ENCODE measurements at regions not wholly inside any gene's neighbourhood (a gene's known extent, or its start where the extent isn't known, plus 50 kb on each side); places are given as distances from the start of the nearest gene placed in this dataset.

DNA sequence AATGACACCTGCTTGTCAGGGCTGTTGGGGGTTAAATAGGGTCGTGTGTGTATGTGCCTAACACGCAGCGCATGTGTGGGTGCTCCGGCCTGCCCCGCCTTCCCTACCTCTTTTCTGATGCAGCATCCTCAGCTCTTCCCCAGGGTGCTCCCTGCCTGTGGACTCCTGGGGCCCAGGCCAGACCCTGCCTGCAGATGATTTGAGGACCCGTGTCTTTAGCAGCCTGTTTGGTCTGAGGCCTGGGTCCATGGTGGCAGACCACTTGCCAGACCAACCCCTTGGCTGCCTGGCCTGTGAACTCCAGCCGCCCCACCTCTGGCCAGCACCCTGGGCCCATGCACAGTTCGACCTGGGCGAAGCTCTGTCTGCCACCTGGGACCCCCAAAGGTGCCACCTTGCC lies 57.0 kb upstream of the SIM2 start:
- Histone ChIP-seq H3K9me3 (peaks cover 13% of the 10 kb centered on the region), H3K4me3 (ENCODE audit: low read depth, low read length) (no peak overlapping the region), H3K27me3 (replicated peaks; ENCODE audit: control insufficient read depth, insufficient read depth, low read length) (no peaks in the 10 kb centered on the region), H3K4me1 (peaks cover 13% of the 10 kb centered on the region), H3K36me3 (ENCODE audit: control insufficient read depth, insufficient read depth, low read length) (no peaks in the 10 kb centered on the region)
- Mint-ChIP-seq H3K36me3 (ENCODE audit: insufficient read depth, unreplicated experiment) (peaks cover 8% of the 10 kb centered on the region), H3K9me3 (ENCODE audit: unreplicated experiment) (peaks cover 16% of the 10 kb centered on the region), H3K27ac (ENCODE audit: unreplicated experiment) (no peak overlapping the region), H3K4me1 (ENCODE audit: low read depth, unreplicated experiment) (peaks cover 20% of the 10 kb centered on the region), H3K27me3 (ENCODE audit: insufficient read depth, unreplicated experiment) (no peaks in the 10 kb centered on the region), H3K4me3 (ENCODE audit: unreplicated experiment) (no peak overlapping the region)
- ChIA-PET POLR2A (no interaction called here), CTCF (no interaction called here)
- TF ChIP-seq, protein P1, sequence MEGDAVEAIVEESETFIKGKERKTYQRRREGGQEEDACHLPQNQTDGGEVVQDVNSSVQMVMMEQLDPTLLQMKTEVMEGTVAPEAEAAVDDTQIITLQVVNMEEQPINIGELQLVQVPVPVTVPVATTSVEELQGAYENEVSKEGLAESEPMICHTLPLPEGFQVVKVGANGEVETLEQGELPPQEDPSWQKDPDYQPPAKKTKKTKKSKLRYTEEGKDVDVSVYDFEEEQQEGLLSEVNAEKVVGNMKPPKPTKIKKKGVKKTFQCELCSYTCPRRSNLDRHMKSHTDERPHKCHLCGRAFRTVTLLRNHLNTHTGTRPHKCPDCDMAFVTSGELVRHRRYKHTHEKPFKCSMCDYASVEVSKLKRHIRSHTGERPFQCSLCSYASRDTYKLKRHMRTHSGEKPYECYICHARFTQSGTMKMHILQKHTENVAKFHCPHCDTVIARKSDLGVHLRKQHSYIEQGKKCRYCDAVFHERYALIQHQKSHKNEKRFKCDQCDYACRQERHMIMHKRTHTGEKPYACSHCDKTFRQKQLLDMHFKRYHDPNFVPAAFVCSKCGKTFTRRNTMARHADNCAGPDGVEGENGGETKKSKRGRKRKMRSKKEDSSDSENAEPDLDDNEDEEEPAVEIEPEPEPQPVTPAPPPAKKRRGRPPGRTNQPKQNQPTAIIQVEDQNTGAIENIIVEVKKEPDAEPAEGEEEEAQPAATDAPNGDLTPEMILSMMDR (IDR thresholded peaks at IDR 0.05; ENCODE audit: insufficient read depth in 1 of 2, low read depth in 1 of 2, low read length in 1 of 2, severe bottlenecking in 1 of 2, unreplicated experiment in 1 of 2): no peak
- DNase-seq: no peak
- intact Hi-C loops (cut with micrococcal nuclease; ENCODE audit: unreplicated experiment): loop anchor here (5.0 kb wide), 1 partner anchor 105 kb away; no protein-coding TSS in a partner anchor
- no TSS peak for BruUV-seq (replicated peaks)

DNA sequence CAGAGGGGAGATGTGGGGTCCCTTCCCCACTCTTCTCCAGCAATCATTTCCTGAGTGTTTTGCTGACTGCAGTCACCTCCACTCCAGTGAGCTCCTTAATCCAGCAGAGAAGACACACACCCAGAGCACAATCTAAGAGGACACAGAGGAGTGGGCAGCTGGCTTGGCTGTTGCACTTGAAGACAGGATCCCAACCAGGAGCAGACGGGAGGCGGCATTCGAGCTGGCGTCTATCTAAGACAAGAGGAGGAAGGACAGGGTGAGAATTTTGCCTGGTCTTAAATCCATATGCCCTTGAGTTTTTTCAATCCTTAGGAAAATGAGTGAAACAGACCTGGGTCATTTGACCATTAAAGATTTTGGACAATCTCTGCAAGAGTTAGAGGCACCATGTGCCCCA lies 56.1 kb upstream of the SIM2 start:
- H3K4me1 ChIP-seq: peaks cover 20% of the 10 kb centered on the region
- H3K4me1 Mint-ChIP-seq (ENCODE audit: low read depth, unreplicated experiment): peaks cover 28% of the 10 kb centered on the region
- no peak overlapping the region for H3K27ac Mint-ChIP-seq (ENCODE audit: unreplicated experiment)

DNA sequence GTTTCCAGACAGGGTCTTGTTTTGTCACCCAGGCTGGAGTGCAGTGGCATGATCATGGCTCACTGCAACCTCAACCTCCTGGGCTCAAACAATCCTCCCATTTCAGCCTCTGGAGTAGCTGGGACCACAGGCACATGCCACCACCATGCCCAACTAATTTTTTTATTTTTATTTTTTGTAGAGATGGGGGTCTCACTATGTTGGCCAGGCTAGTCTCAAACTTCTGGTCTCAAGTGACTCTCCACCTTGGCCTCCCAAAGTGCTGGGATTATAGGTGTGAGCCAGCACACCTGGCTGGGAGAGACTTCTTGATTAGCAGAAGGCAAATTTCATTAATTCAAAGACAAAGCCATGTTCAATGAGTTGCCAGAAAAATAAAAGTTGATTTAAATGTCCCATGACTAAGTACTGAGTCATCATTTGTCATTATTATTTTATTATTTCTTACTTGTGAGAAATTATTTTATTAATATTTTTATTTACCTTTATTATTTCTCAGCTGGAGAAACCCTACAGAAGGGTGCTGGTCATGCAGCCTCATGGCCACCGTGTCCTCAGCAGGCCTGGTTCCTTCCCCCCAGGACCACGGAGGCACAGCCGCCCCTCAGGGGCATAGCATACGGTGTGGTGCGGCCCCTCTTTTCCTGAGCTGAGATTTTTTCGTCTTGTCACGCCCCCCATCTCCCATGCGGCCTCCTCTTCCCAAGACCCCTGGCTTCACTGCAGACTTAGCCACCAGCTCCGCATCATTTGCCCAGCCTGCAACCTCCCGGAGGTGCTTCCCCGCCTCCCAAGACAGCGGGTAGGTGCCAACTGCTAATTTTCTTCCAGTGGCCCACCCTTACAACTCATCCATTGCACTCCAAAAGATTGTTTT lies 55.3 kb upstream of the SIM2 start:
- H3K4me1 ChIP-seq: peaks cover 24% of the 10 kb centered on the region
- H3K4me3 ChIP-seq (ENCODE audit: low read depth, low read length): no peak overlapping the region
- no peak overlapping the region for H3K27ac Mint-ChIP-seq (ENCODE audit: unreplicated experiment)
- intact Hi-C loops (cut with micrococcal nuclease; ENCODE audit: unreplicated experiment): loop anchor here (5.0 kb wide), 1 partner anchor 104 kb away; no protein-coding TSS in a partner anchor
- H3K36me3 Mint-ChIP-seq (ENCODE audit: insufficient read depth, unreplicated experiment): peaks cover 8% of the 10 kb centered on the region
- no peak overlapping the region for H3K4me3 Mint-ChIP-seq (ENCODE audit: unreplicated experiment)
- peaks cover 15% of the 10 kb centered on the region for H3K9me3 ChIP-seq
- H3K27me3 Mint-ChIP-seq (ENCODE audit: insufficient read depth, unreplicated experiment): no peaks in the 10 kb centered on the region
- DNase-seq: no peak
- TF ChIP-seq, protein P1 (IDR thresholded peaks at IDR 0.05; ENCODE audit: insufficient read depth in 1 of 2, low read depth in 1 of 2, low read length in 1 of 2, severe bottlenecking in 1 of 2, unreplicated experiment in 1 of 2): no peak
- H3K27me3 ChIP-seq (replicated peaks; ENCODE audit: control insufficient read depth, insufficient read depth, low read length): no peaks in the 10 kb centered on the region; the same call in 1 of the 2 replicates
- H3K4me1 Mint-ChIP-seq (ENCODE audit: low read depth, unreplicated experiment): peaks cover 30% of the 10 kb centered on the region
- CTCF ChIA-PET: no interaction called here
- POLR2A ChIA-PET: interaction anchor here (0.6 kb wide), 1 partner anchor 320 kb away, joined by 3 read pairs; no protein-coding TSS in a partner anchor
- H3K9me3 Mint-ChIP-seq (ENCODE audit: unreplicated experiment): peaks cover 7% of the 10 kb centered on the region
- H3K36me3 ChIP-seq (ENCODE audit: control insufficient read depth, insufficient read depth, low read length): no peaks in the 10 kb centered on the region
- BruUV-seq (replicated peaks): no TSS peak

More for the DNA sequence above, 56.1 kb upstream of the SIM2 start:
- H3K36me3 Mint-ChIP-seq (ENCODE audit: insufficient read depth, unreplicated experiment): peaks cover 8% of the 10 kb centered on the region
- no peak overlapping the region for H3K4me3 Mint-ChIP-seq (ENCODE audit: unreplicated experiment)
- TF ChIP-seq, protein P1 (IDR thresholded peaks at IDR 0.05; ENCODE audit: insufficient read depth in 1 of 2, low read depth in 1 of 2, low read length in 1 of 2, severe bottlenecking in 1 of 2, unreplicated experiment in 1 of 2): no peak
- H3K27me3 Mint-ChIP-seq (ENCODE audit: insufficient read depth, unreplicated experiment): no peaks in the 10 kb centered on the region
- H3K36me3 ChIP-seq (ENCODE audit: control insufficient read depth, insufficient read depth, low read length): no peaks in the 10 kb centered on the region
- no peak overlapping the region for H3K4me3 ChIP-seq (ENCODE audit: low read depth, low read length)
- no peaks in the 10 kb centered on the region; the same call in 1 of the 2 replicates for H3K27me3 ChIP-seq (replicated peaks; ENCODE audit: control insufficient read depth, insufficient read depth, low read length)
- ChIA-PET CTCF (no interaction called here), POLR2A (no interaction called here)
- peaks cover 7% of the 10 kb centered on the region for H3K9me3 Mint-ChIP-seq (ENCODE audit: unreplicated experiment)
- intact Hi-C loops (cut with micrococcal nuclease; ENCODE audit: unreplicated experiment): loop anchor here (5.0 kb wide), 1 partner anchor 105 kb away; no protein-coding TSS in a partner anchor
- DNase-seq: no peak
- no TSS peak for BruUV-seq (replicated peaks)
- peaks cover 15% of the 10 kb centered on the region for H3K9me3 ChIP-seq

All from Caco-2 (cell line).